Upper lobe of left lung (tissue), 4 donors: ENCODE measurements at regions not wholly inside any gene's neighbourhood (a gene's known extent, or its start where the extent isn't known, plus 50 kb on each side); places are given as distances from the start of the nearest gene placed in this dataset.

ENCODE experiments used
- CTCF ChIP-seq, 6 experiments: fragments of 450-650 bp in 4 of 6; fragments of 200-600 bp in 2 of 6; sonication (generic) in 2 of 6; IDR thresholded peaks; one replicate each; pipeline ENCODE4 v1.5.1; 2016 to 2019; ENCODE audit warnings: antibody characterized with exemption in 6 of 6
- EP300 ChIP-seq, 4 donors: sonication (generic); formaldehyde crosslinking; IDR thresholded peaks; one replicate each; pipeline ENCODE4 v1.5.1; 2017; ENCODE audit warnings: antibody characterized with exemption in 4 of 4, control low read depth in 2 of 4
- POLR2A ChIP-seq, 4 donors: fragments of 450-650 bp; IDR thresholded peaks; one replicate each; pipeline ENCODE4 v1.5.1; 2016 to 2017; ENCODE audit warnings: antibody characterized with exemption in 4 of 4, mild to moderate bottlenecking in 2 of 4
- POLR2AphosphoS5 ChIP-seq, 2 donors: sonication (generic); formaldehyde crosslinking; IDR thresholded peaks; one replicate each; pipeline ENCODE4 v1.5.1; 2017; ENCODE audit warnings: antibody characterized with exemption in 2 of 2

- TF ChIP-seq CTCF (IDR thresholded peaks at IDR 0.05) (no peak), POLR2A (IDR thresholded peaks at IDR 0.05) (no peak), POLR2AphosphoS5 (IDR thresholded peaks at IDR 0.05) (no peak), EP300 (IDR thresholded peaks at IDR 0.05) (no peak)
Measured at GRCh38 chr17:77070888-77071279, 69.9 kb upstream of the SEC14L1 start.
